ENCODE measurements at regions not wholly inside any gene's neighbourhood (a gene's known extent, or its start where the extent isn't known, plus 50 kb on each side); places are given as distances from the start of the nearest gene placed in this dataset.

DNA sequence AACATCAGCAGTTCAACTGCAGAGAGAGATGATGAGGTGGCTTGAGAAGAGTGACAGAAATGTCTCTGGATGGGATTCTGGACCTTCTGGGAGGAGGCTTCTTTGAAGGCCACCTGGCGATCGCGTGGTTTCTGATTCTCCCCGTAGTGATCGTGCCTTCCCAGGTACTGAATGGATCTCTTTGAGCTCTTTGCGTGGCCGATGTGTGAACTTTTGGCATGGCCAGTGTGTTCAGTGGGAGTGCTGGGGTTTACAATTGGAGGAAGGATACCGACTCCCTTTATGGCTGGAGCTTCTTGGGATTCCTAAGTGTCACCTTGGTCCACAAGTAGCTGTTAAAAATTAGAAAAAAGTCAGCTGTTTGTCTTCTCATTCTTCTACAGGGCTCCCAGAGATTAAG is 374.7 kb downstream of the C12orf75 start:
- H3K4me3 ChIP-seq (ENCODE audit: low read depth, low read length) = no peak overlapping the region
- in situ Hi-C loops (cut with HindIII; ENCODE audit: low sequenced_read_pairs) = no loop called here
- TF ChIP-seq, protein P1, sequence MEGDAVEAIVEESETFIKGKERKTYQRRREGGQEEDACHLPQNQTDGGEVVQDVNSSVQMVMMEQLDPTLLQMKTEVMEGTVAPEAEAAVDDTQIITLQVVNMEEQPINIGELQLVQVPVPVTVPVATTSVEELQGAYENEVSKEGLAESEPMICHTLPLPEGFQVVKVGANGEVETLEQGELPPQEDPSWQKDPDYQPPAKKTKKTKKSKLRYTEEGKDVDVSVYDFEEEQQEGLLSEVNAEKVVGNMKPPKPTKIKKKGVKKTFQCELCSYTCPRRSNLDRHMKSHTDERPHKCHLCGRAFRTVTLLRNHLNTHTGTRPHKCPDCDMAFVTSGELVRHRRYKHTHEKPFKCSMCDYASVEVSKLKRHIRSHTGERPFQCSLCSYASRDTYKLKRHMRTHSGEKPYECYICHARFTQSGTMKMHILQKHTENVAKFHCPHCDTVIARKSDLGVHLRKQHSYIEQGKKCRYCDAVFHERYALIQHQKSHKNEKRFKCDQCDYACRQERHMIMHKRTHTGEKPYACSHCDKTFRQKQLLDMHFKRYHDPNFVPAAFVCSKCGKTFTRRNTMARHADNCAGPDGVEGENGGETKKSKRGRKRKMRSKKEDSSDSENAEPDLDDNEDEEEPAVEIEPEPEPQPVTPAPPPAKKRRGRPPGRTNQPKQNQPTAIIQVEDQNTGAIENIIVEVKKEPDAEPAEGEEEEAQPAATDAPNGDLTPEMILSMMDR (IDR thresholded peaks at IDR 0.05; ENCODE audit: low read depth, low read length, missing control alignments) = no peak
- DNase-seq (ENCODE audit: low read depth) = no peak

DNA sequence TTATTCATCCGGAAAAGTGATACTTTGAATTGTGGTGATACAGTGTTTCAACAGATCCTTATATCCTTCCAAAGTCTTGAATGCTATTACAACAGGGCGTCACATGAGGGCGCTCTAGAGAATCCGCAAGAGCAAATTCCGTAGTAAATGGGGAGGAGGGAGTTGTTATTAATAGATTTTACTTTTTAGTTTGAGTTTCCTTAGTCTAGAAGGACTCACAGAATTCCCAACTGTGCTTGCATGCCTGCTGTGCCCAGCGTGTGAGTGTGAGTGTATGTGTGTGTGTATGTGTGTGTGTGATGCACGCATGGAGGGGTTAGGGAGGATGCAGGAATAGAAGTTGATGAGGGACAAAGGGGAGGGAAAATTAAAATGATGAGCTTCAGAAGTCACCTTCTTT is 375.3 kb downstream of the C12orf75 start:
- peak; percentile 59 for DNase-seq (ENCODE audit: low read depth)
- TF ChIP-seq, protein P1 (IDR thresholded peaks at IDR 0.05; ENCODE audit: low read depth, low read length, missing control alignments) = peak; percentile 87
- in situ Hi-C loops (cut with HindIII; ENCODE audit: low sequenced_read_pairs) = no loop called here
- H3K4me3 ChIP-seq (ENCODE audit: low read depth, low read length) = no peak overlapping the region

DNA sequence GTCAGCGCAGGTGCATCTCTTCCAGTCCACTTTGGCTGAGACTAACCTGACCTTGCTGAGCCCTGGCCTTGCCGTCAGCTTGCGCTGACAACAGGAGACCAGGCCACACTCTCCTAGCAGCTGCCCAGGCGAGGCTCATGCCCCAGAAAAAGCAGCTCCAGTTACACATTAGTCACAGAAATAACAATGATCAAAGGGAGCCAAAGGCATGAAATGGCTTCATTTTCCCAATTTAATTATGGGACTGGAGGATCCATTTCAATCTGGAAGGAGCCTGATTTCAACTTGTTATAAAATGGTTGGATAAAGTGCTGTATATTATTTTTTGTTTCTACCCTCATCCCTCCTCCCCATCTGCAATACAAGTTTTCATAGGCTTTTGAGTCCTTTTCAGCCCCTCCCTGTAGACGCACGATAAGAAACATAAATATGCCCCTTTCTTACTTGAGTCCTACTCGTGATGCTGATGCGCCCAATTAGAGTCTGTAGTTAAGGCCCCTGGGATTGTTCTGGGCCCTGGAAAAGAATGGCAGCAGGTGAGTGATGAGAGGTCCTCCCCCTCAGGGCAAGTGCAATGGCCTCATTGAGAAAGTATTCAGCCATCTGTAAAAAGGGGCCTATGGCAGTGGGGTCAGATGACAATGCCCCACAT is 376.0 kb downstream of the C12orf75 start:
- TF ChIP-seq, protein P1 (IDR thresholded peaks at IDR 0.05; ENCODE audit: low read depth, low read length, missing control alignments) = no peak
- no peak overlapping the region for H3K4me3 ChIP-seq (ENCODE audit: low read depth, low read length)
- DNase-seq (ENCODE audit: low read depth) = peak; percentile 45
- in situ Hi-C loops (cut with HindIII; ENCODE audit: low sequenced_read_pairs) = no loop called here

DNA sequence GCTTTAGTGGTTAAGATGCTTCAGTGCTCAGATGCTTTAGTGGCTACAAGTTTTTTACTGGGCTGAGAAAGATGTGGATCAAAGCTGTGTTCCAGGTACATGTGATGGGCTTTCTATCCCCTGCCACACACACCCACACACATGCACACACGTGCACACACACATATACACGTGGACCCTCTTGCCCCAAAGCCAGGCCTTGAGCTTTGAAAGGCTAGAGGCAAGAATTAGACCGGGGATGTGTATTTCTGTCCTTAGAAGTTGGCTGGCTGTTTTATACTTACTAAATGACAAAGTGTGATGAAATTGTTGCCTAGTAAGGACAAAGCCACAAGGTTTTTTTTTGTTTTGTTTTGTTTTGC is 376.5 kb downstream of the C12orf75 start:
- TF ChIP-seq, protein P1 (IDR thresholded peaks at IDR 0.05; ENCODE audit: low read depth, low read length, missing control alignments) = no peak
- in situ Hi-C loops (cut with HindIII; ENCODE audit: low sequenced_read_pairs) = no loop called here
- no peak for DNase-seq (ENCODE audit: low read depth)
- H3K4me3 ChIP-seq (ENCODE audit: low read depth, low read length) = no peak overlapping the region

DNA sequence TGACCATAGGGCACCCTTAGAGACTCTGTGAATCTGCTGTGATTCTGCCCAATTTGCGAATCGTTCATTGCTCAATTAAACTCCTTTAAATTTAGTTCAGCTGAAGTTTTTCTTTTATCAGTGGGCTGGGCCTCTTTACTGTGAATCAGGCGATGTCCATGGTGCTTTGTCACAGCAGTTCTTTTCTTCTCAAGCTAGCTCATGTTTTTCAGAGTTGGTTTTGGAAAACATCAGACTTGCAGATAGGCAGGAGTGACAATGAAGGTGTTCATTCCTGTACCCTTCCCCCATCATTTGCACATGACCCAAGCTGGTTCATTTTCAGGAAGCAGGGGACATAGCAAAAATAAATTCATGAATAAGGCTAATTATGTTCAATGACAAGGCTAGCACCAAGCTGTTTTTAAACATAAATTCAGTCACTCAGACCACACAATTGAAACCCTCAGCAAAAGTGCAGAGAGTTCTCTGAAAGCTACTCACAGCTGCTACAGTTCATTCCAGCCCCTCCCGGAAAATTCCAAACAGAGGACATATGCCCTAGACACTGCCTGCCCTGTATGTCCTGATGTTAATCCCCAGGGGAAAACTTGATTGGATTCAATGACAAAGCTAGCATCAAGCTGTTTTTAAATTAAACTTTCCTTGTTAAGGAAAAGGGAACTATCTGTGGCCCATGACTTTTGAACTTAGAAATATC is 383.3 kb downstream of the C12orf75 start:
- in situ Hi-C loops (cut with HindIII; ENCODE audit: low sequenced_read_pairs) = no loop called here
- no peak overlapping the region for H3K4me3 ChIP-seq (ENCODE audit: low read depth, low read length)
- no peak for DNase-seq (ENCODE audit: low read depth)
- TF ChIP-seq, protein P1 (IDR thresholded peaks at IDR 0.05; ENCODE audit: low read depth, low read length, missing control alignments) = no peak

DNA sequence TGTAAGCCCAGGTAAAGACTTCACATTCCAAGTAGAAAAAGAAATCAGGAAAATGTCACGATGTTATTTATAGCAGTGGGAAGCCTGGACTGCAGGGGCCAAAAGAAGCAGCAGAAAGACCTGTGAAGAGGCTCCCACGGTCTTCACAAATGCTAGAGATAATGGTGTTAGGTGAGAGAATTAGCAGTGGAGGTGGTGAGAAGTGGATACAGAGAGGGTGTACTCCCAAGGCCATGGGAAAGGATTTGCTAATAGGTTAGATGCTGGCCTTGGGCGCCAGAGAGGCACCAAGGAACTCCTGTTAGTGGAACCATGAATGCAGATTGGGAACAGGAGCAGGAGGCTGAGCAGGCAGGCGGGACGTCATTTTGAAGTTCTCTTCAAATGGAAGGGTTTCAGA is 386.1 kb downstream of the C12orf75 start:
- TF ChIP-seq, protein P1 (IDR thresholded peaks at IDR 0.05; ENCODE audit: low read depth, low read length, missing control alignments) = no peak
- no peak for DNase-seq (ENCODE audit: low read depth)
- H3K4me3 ChIP-seq (ENCODE audit: low read depth, low read length) = no peak overlapping the region
- in situ Hi-C loops (cut with HindIII; ENCODE audit: low sequenced_read_pairs) = no loop called here
